ENCODE measurements at regions not wholly inside any gene's neighbourhood (a gene's known extent, or its start where the extent isn't known, plus 50 kb on each side); places are given as distances from the start of the nearest gene placed in this dataset.

DNA sequence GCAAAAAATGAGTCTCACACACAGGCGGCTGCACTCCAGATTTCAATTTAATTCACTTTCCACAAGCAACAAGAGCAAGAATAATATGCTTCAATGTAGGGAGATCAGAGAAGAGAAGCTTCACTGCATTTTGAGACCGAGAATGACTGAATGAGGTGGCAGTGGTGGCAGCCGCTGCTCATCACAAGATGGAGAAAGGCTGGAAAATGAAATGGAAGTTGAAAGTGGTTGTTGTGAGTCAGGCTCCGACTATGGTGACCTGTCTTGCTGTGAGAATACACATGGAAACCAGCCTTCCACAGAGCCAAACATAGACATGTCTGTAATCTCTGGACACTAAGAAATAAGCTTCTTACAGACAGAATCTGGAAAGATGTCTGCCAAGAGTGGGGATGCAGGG lies 499.6 kb upstream of the LRRN3 start:
- TF ChIP-seq GATA2 (IDR thresholded peaks at IDR 0.05; ENCODE audit: low read depth, low read length), result no peak
- no peak for TF ChIP-seq GATA3 (IDR thresholded peaks at IDR 0.05; ENCODE audit: low read depth, low read length)

DNA sequence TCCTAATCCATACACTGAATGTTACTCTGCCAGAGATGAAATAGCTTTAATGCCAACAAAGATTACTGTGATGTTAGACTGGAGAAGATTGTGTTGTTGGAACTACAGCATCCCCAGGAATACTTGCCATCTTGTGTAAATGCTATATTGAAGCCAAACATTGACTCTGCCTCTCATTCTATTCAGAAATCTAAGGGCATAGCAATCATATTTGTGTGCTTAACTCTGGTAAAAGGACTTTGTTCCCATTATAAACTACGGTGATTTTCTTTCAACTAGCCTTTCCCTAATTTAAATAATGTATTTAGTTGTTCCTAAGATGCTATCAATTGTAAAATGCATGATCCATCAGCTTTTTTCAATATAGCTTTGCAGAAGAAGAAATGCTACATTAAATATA lies 498.4 kb upstream of the LRRN3 start:
- TF ChIP-seq GATA2 (IDR thresholded peaks at IDR 0.05; ENCODE audit: low read depth, low read length), result no peak
- no peak for TF ChIP-seq GATA3 (IDR thresholded peaks at IDR 0.05; ENCODE audit: low read depth, low read length)

GRCh38 chr7:110593355-110593754 lies 497.6 kb upstream of the LRRN3 start:
- TF ChIP-seq GATA3 (IDR thresholded peaks at IDR 0.05; ENCODE audit: low read depth, low read length), result no peak
- TF ChIP-seq GATA2 (IDR thresholded peaks at IDR 0.05; ENCODE audit: low read depth, low read length), result no peak

DNA sequence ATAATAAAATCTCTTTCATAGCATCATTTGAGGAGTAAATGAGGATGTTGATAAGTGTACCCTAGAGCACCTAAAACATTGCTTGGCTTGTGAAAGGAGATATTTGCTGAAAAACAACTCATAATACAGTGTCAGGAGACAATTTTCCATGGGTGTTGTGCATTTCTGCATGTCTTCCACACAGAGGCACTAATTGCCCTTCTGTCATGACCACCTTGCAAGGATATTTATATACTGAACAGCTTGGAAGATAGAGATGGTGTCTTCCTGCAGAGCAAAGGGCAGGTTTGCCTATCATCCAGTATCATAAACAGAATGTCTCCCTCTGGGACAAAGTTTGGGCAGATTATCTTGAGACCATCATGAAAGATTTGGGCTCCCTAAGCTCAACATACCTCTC lies 495.2 kb upstream of the LRRN3 start:
- TF ChIP-seq GATA2 (IDR thresholded peaks at IDR 0.05; ENCODE audit: low read depth, low read length), result no peak
- TF ChIP-seq GATA3 (IDR thresholded peaks at IDR 0.05; ENCODE audit: low read depth, low read length), result no peak

DNA sequence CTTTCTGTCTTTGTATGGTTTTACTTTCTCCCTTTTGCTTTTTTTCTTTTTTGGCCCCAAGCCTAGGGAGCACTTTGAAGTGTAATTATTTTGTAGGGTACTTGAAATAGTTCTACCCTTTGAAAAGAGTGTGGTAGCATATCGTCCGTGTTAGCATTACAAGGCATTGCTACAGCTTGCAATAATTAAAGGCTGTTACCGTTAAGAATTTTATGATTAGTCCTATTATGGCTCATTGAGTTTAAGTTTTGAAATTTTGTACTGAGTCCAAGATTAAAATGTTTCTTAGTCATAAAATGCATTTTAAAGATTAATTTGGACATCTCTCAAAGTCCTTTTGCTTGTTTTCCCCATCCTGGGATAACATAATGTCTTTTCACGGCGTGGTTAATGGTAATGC lies 490.0 kb upstream of the LRRN3 start:
- TF ChIP-seq GATA3 (IDR thresholded peaks at IDR 0.05; ENCODE audit: low read depth, low read length) (no peak), GATA2 (IDR thresholded peaks at IDR 0.05; ENCODE audit: low read depth, low read length) (no peak)

GRCh38 chr7:110601710-110602109 lies 489.2 kb upstream of the LRRN3 start:
- TF ChIP-seq GATA2 (IDR thresholded peaks at IDR 0.05; ENCODE audit: low read depth, low read length) (no peak), GATA3 (IDR thresholded peaks at IDR 0.05; ENCODE audit: low read depth, low read length) (no peak)

DNA sequence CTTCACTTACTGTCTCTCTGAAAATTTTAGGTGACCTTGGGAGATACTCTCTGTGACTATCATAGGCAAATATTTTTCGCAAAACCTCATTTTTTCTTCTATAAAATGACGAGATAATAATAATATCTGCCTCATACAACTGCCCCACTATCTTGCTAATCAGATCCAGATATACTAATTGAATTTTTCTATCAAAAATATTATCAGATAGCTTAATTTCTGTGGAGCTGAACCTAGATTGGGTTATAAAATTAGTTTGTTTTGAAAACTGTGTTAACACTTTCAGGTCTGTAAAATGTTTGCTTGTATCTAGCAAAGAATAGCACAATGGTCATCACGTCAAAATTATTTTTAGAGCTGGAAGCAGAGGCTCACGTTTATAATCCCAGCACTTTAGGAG lies 486.7 kb upstream of the LRRN3 start:
- no peak for TF ChIP-seq GATA3 (IDR thresholded peaks at IDR 0.05; ENCODE audit: low read depth, low read length)
- TF ChIP-seq GATA2 (IDR thresholded peaks at IDR 0.05; ENCODE audit: low read depth, low read length), result no peak

DNA sequence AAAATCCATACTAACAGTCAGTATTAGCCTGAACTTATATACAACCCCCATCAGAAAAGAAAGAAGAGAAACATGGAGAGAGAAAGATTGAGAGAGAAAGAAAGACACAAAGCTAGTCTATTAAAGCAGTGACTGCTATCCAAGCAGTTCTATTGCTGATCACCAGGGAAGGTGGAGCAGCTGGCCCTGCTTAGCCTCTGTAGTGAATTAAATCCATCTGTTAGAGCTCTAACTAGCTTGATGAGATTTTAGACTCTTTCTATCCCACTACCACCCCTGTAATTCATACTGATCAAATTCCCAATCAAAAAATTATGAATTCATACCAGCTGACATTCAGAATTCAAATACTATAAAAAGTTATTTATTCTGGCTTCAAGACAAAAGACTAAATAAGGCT lies 486.0 kb upstream of the LRRN3 start:
- TF ChIP-seq GATA2 (IDR thresholded peaks at IDR 0.05; ENCODE audit: low read depth, low read length) (no peak), GATA3 (IDR thresholded peaks at IDR 0.05; ENCODE audit: low read depth, low read length) (no peak)

DNA sequence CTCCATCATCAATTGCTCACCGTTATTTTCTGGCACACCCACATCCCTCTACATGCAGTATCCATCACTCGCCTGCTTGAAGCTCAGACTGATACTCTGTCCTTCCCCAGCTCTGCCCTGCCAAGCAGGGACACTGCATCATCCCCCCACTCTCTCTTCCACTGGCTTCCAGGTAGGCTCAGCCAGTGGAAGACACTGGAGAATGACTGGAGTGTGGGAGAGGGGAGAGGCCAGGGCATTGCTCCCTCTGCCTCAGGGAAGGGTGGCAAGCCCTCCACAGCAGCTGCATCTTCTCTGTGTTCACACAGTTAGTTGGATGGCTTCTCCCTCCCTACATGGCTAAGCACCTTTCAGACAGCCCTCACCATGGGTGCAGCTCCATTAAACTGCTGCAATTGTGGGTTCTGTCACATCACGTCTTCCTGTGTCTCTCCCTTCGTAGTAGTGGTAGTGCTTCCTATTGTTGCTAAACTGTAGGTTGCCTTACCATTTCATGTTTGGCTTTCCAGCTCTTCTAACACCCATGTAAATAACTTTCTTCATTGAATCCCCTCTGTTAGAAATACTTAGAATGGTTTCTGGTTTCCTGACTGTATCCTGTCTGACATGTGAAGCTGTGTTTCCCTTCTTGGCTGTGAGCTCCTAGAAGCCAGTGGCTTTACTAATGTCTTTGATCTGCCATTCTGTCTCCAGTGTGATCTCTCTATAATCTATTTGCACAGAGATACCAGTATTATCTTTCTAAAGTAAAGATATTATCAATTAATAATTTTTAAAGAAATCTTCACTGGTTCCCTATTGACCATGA lies 483.7 kb upstream of the LRRN3 start:
- TF ChIP-seq GATA3 (IDR thresholded peaks at IDR 0.05; ENCODE audit: low read depth, low read length) (no peak), GATA2 (IDR thresholded peaks at IDR 0.05; ENCODE audit: low read depth, low read length) (no peak)

DNA sequence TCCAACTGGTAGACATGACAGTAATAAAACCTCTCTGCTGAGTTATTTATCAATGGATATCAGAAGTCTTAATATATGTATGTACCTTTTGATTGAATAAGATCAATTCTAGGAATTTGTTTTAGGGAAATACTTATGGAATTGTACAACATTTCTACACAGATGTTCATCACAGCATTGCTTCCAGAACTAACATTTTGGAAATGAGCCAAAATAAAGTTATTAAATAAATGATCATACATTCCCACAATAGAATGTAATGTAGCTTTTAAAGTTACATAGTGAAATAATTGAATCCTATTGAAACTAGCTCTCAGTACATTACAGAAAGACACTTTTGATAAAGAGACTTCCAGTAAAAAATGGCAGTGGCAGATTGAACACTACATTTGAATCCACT lies 481.6 kb upstream of the LRRN3 start:
- TF ChIP-seq GATA3 (IDR thresholded peaks at IDR 0.05; ENCODE audit: low read depth, low read length) (no peak), GATA2 (IDR thresholded peaks at IDR 0.05; ENCODE audit: low read depth, low read length) (no peak)

GRCh38 chr7:110612680-110613079 lies 478.2 kb upstream of the LRRN3 start:
- no peak for TF ChIP-seq GATA2 (IDR thresholded peaks at IDR 0.05; ENCODE audit: low read depth, low read length)
- TF ChIP-seq GATA3 (IDR thresholded peaks at IDR 0.05; ENCODE audit: low read depth, low read length), result no peak

All from SH-SY5Y (cell line).